AG10803 (cell line): ENCODE measurements at regions not wholly inside any gene's neighbourhood (a gene's known extent, or its start where the extent isn't known, plus 50 kb on each side); places are given as distances from the start of the nearest gene placed in this dataset.

ENCODE experiments used
- DNase-seq: peaks from one replicate; pipeline ENCODE4 v3.0.0; 2010; ENCODE audit warnings: low read depth
- H3K4me3 ChIP-seq: 2 replicates; pipeline ENCODE4 v1.5.1; 2011; ENCODE audit warnings: mild to moderate bottlenecking, low read length, control low read depth
- CTCF ChIP-seq: conservative IDR thresholded peaks from 2 replicates; pipeline ENCODE4 v1.5.1; 2011; ENCODE audit warnings: mild to moderate bottlenecking, low read length, control low read depth, inconsistent platforms

GRCh38 chr4:60611762-60612496, 588.2 kb upstream of the ADGRL3 start:
- TF ChIP-seq CTCF, result no peak
- H3K4me3 ChIP-seq, result no peak overlapping the region
- DNase-seq, result no peak

GRCh38 chr4:60617731-60618130, 582.4 kb upstream of the ADGRL3 start:
- DNase-seq, result peak; percentile 23
- no peak for TF ChIP-seq CTCF
- H3K4me3 ChIP-seq, result no peak overlapping the region

GRCh38 chr4:60619531-60620305, 580.4 kb upstream of the ADGRL3 start:
- H3K4me3 ChIP-seq, result no peak overlapping the region
- no peak for TF ChIP-seq CTCF
- DNase-seq, result peak; percentile 26

GRCh38 chr4:60637976-60638375, 562.1 kb upstream of the ADGRL3 start:
- no peak for DNase-seq
- TF ChIP-seq CTCF, result no peak
- H3K4me3 ChIP-seq, result no peak overlapping the region

- no peak for TF ChIP-seq CTCF
- DNase-seq, result no peak
- no peak overlapping the region for H3K4me3 ChIP-seq
These were observed 551.4 kb upstream of the ADGRL3 start for GRCh38 chr4:60648774-60649173.

- TF ChIP-seq CTCF, result no peak
- DNase-seq, result no peak
- no peak overlapping the region for H3K4me3 ChIP-seq
These were observed 547.2 kb upstream of the ADGRL3 start for GRCh38 chr4:60652933-60653332.

GRCh38 chr4:60655356-60655755, 544.8 kb upstream of the ADGRL3 start:
- H3K4me3 ChIP-seq, result no peak overlapping the region
- no peak for TF ChIP-seq CTCF
- DNase-seq, result peak; percentile 13
